HEK293 (cell line): ENCODE measurements at regions not wholly inside any gene's neighbourhood (a gene's known extent, or its start where the extent isn't known, plus 50 kb on each side); places are given as distances from the start of the nearest gene placed in this dataset.

Experiments used
- KLF16 ChIP-seq: fragments of 450-650 bp; formaldehyde crosslinking; IDR thresholded peaks from 2 replicates; pipeline ENCODE4 v1.5.1; 2017; ENCODE audit warnings: missing biosample characterization, missing genetic modification characterization
- OVOL3 ChIP-seq: fragments of 450-650 bp; formaldehyde crosslinking; IDR thresholded peaks from 2 replicates; pipeline ENCODE4 v1.5.1; 2016; ENCODE audit warnings: missing biosample characterization, missing genetic modification characterization
- SCRT2 ChIP-seq: fragments of 450-650 bp; formaldehyde crosslinking; IDR thresholded peaks from 2 replicates; pipeline ENCODE4 v1.5.1; 2016; ENCODE audit warnings: missing biosample characterization, missing genetic modification characterization
- SP7 ChIP-seq: fragments of 450-650 bp; formaldehyde crosslinking; IDR thresholded peaks from 2 replicates; pipeline ENCODE4 v1.5.1; 2016; ENCODE audit warnings: missing biosample characterization, missing genetic modification characterization
- WT1 ChIP-seq: fragments of 450-650 bp; formaldehyde crosslinking; IDR thresholded peaks from 2 replicates; pipeline ENCODE4 v1.5.1; 2016; ENCODE audit warnings: missing biosample characterization, missing genetic modification characterization
- ZBTB20 ChIP-seq: fragments of 450-650 bp; formaldehyde crosslinking; IDR thresholded peaks from 2 replicates; pipeline ENCODE4 v1.5.1; 2016; ENCODE audit warnings: missing biosample characterization, missing genetic modification characterization
- ZIC2 ChIP-seq: fragments of 450-650 bp; formaldehyde crosslinking; IDR thresholded peaks from 2 replicates; pipeline ENCODE4 v1.5.1; 2016; ENCODE audit warnings: missing biosample characterization, missing genetic modification characterization
- ZNF114 ChIP-seq: fragments of 450-650 bp; formaldehyde crosslinking; IDR thresholded peaks from 2 replicates; pipeline ENCODE4 v1.5.0; 2017; ENCODE audit warnings: missing biosample characterization, missing genetic modification characterization
- ZNF2 ChIP-seq: fragments of 450-650 bp; formaldehyde crosslinking; IDR thresholded peaks from 2 replicates; pipeline ENCODE4 v1.5.1; 2016; ENCODE audit warnings: missing biosample characterization, missing genetic modification characterization
- ZNF239 ChIP-seq: fragments of 450-650 bp; formaldehyde crosslinking; IDR thresholded peaks from 2 replicates; pipeline ENCODE4 v1.5.1; 2016; ENCODE audit warnings: missing biosample characterization, missing genetic modification characterization
- ZNF248 ChIP-seq: fragments of 450-650 bp; formaldehyde crosslinking; IDR thresholded peaks from 2 replicates; pipeline ENCODE4 v1.5.1; 2017; ENCODE audit warnings: missing biosample characterization, missing genetic modification characterization
- ZNF335 ChIP-seq: fragments of 450-650 bp; formaldehyde crosslinking; conservative IDR thresholded peaks from 2 replicates; pipeline ENCODE4 v1.5.1; 2016; ENCODE audit warnings: missing biosample characterization, missing genetic modification characterization
- ZNF433 ChIP-seq: fragments of 450-650 bp; formaldehyde crosslinking; IDR thresholded peaks from 2 replicates; pipeline ENCODE4 v1.5.1; 2016; ENCODE audit warnings: missing biosample characterization, missing genetic modification characterization, low read depth
- ZNF48 ChIP-seq: fragments of 450-650 bp; formaldehyde crosslinking; IDR thresholded peaks from 2 replicates; pipeline ENCODE4 v1.5.1; 2016; ENCODE audit warnings: missing biosample characterization, missing genetic modification characterization
- ZNF501 ChIP-seq: fragments of 450-650 bp; formaldehyde crosslinking; IDR thresholded peaks from 2 replicates; pipeline ENCODE4 v1.5.1; 2016; ENCODE audit warnings: missing biosample characterization, missing genetic modification characterization
- ZNF510 ChIP-seq: fragments of 450-650 bp; formaldehyde crosslinking; IDR thresholded peaks from 2 replicates; pipeline ENCODE4 v1.5.1; 2018; ENCODE audit warnings: mild to moderate bottlenecking, missing genetic modification characterization, missing biosample characterization; ENCODE audit not compliant: insufficient replicate concordance
- ZNF529 ChIP-seq: fragments of 450-650 bp; formaldehyde crosslinking; IDR thresholded peaks from 2 replicates; pipeline ENCODE4 v1.5.1; 2017; ENCODE audit warnings: missing genetic modification characterization, missing biosample characterization; ENCODE audit not compliant: insufficient replicate concordance
- ZNF558 ChIP-seq: fragments of 450-650 bp; formaldehyde crosslinking; IDR thresholded peaks from 2 replicates; pipeline ENCODE4 v1.5.1; 2016; ENCODE audit warnings: missing biosample characterization, missing genetic modification characterization
- ZNF600 ChIP-seq: fragments of 450-650 bp; formaldehyde crosslinking; IDR thresholded peaks from 2 replicates; pipeline ENCODE4 v1.5.1; 2016; ENCODE audit warnings: missing biosample characterization, missing genetic modification characterization
- ZNF610 ChIP-seq: fragments of 450-650 bp; formaldehyde crosslinking; IDR thresholded peaks from 2 replicates; pipeline ENCODE4 v1.5.1; 2016; ENCODE audit warnings: missing biosample characterization, missing genetic modification characterization, borderline replicate concordance
- ZNF707 ChIP-seq: fragments of 450-650 bp; formaldehyde crosslinking; IDR thresholded peaks from 2 replicates; pipeline ENCODE4 v1.5.1; 2016; ENCODE audit warnings: missing biosample characterization, missing genetic modification characterization
- ZNF747 ChIP-seq: fragments of 450-650 bp; formaldehyde crosslinking; IDR thresholded peaks from 2 replicates; pipeline ENCODE4 v1.5.1; 2016; ENCODE audit warnings: missing biosample characterization, missing genetic modification characterization
- ZNF791 ChIP-seq: fragments of 450-650 bp; formaldehyde crosslinking; IDR thresholded peaks from 2 replicates; pipeline ENCODE4 v1.5.1; 2016; ENCODE audit warnings: missing biosample characterization, missing genetic modification characterization
- ZNF837 ChIP-seq: fragments of 450-650 bp; formaldehyde crosslinking; IDR thresholded peaks from 2 replicates; pipeline ENCODE4 v1.5.1; 2016; ENCODE audit warnings: missing biosample characterization, missing genetic modification characterization
- TF ChIP-seq, protein P1 (sequence below): fragments of 450-650 bp; formaldehyde crosslinking; IDR thresholded peaks from 2 replicates; pipeline ENCODE4 v1.5.1; 2017; ENCODE audit warnings: missing biosample characterization, missing genetic modification characterization
- TF ChIP-seq, protein P2 (sequence below): fragments of 450-650 bp; formaldehyde crosslinking; conservative IDR thresholded peaks from 2 replicates; pipeline ENCODE4 v1.5.1; 2016; ENCODE audit warnings: low read depth, missing biosample characterization, missing genetic modification characterization
- TF ChIP-seq, protein P3 (sequence below): fragments of 450-650 bp; formaldehyde crosslinking; IDR thresholded peaks from 2 replicates; pipeline ENCODE4 v1.5.1; 2017; ENCODE audit warnings: missing biosample characterization, missing genetic modification characterization
- TF ChIP-seq, protein P4 (sequence below): fragments of 450-650 bp; formaldehyde crosslinking; IDR thresholded peaks from 2 replicates; pipeline ENCODE4 v1.5.1; 2016; ENCODE audit warnings: missing biosample characterization, missing genetic modification characterization
- TF ChIP-seq, protein P5 (sequence below): fragments of 450-650 bp; formaldehyde crosslinking; IDR thresholded peaks from 2 replicates; pipeline ENCODE4 v1.5.1; 2016; ENCODE audit warnings: missing biosample characterization, missing genetic modification characterization
- TF ChIP-seq, protein P6 (sequence below): fragments of 450-650 bp; formaldehyde crosslinking; IDR thresholded peaks from 2 replicates; pipeline ENCODE4 v1.5.1; 2016; ENCODE audit warnings: missing biosample characterization, missing genetic modification characterization
- TF ChIP-seq, protein P7 (sequence below): fragments of 450-650 bp; formaldehyde crosslinking; IDR thresholded peaks from 2 replicates; pipeline ENCODE4 v1.5.1; 2016; ENCODE audit warnings: missing biosample characterization, missing genetic modification characterization

DNA sequence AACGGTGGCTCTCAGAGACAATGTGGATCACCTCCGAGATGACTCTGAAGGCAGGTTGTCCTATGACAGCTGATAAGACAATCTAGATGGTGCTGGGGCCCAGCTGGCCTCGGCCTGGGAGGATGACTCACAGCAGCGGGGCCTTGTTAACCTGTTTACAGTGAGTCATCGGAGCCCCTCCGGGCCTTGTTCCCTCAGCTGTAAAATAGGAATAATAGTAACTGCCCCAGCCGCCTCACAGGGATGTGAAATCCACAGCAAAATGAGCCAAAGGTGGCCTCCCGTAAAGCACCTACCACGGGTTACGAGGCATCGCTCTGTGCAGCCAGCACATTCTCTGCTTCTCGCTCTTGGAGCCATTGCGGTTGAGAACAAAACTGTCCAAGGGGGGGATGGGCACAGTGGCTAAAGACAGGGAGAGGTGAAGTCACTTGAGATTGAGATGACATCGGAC lies 88.6 kb upstream of the RASGRF1 start (continued):
- TF ChIP-seq, protein P1, sequence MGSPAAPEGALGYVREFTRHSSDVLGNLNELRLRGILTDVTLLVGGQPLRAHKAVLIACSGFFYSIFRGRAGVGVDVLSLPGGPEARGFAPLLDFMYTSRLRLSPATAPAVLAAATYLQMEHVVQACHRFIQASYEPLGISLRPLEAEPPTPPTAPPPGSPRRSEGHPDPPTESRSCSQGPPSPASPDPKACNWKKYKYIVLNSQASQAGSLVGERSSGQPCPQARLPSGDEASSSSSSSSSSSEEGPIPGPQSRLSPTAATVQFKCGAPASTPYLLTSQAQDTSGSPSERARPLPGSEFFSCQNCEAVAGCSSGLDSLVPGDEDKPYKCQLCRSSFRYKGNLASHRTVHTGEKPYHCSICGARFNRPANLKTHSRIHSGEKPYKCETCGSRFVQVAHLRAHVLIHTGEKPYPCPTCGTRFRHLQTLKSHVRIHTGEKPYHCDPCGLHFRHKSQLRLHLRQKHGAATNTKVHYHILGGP (tag by site-specific recombination): no peak
- TF ChIP-seq ZNF747: no peak
- TF ChIP-seq ZNF239 (tag by site-specific recombination): no peak
- no peak for TF ChIP-seq ZNF707 (tag by site-specific recombination)
- peak; percentile 41 for TF ChIP-seq ZNF2
- TF ChIP-seq ZIC2 (tag by site-specific recombination): peak; percentile 68
- TF ChIP-seq, protein P2, sequence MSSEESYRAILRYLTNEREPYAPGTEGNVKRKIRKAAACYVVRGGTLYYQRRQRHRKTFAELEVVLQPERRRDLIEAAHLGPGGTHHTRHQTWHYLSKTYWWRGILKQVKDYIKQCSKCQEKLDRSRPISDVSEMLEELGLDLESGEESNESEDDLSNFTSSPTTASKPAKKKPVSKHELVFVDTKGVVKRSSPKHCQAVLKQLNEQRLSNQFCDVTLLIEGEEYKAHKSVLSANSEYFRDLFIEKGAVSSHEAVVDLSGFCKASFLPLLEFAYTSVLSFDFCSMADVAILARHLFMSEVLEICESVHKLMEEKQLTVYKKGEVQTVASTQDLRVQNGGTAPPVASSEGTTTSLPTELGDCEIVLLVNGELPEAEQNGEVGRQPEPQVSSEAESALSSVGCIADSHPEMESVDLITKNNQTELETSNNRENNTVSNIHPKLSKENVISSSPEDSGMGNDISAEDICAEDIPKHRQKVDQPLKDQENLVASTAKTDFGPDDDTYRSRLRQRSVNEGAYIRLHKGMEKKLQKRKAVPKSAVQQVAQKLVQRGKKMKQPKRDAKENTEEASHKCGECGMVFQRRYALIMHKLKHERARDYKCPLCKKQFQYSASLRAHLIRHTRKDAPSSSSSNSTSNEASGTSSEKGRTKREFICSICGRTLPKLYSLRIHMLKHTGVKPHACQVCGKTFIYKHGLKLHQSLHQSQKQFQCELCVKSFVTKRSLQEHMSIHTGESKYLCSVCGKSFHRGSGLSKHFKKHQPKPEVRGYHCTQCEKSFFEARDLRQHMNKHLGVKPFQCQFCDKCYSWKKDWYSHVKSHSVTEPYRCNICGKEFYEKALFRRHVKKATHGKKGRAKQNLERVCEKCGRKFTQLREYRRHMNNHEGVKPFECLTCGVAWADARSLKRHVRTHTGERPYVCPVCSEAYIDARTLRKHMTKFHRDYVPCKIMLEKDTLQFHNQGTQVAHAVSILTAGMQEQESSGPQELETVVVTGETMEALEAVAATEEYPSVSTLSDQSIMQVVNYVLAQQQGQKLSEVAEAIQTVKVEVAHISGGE (tag by site-specific recombination): no peak
- peak; percentile 88 for TF ChIP-seq SP7 (tag by site-specific recombination)
- TF ChIP-seq ZNF510: no peak
- TF ChIP-seq, protein P3, sequence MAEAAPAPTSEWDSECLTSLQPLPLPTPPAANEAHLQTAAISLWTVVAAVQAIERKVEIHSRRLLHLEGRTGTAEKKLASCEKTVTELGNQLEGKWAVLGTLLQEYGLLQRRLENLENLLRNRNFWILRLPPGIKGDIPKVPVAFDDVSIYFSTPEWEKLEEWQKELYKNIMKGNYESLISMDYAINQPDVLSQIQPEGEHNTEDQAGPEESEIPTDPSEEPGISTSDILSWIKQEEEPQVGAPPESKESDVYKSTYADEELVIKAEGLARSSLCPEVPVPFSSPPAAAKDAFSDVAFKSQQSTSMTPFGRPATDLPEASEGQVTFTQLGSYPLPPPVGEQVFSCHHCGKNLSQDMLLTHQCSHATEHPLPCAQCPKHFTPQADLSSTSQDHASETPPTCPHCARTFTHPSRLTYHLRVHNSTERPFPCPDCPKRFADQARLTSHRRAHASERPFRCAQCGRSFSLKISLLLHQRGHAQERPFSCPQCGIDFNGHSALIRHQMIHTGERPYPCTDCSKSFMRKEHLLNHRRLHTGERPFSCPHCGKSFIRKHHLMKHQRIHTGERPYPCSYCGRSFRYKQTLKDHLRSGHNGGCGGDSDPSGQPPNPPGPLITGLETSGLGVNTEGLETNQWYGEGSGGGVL (tag by site-specific recombination): no peak
- no peak for TF ChIP-seq ZNF791 (tag by site-specific recombination)
- no peak for TF ChIP-seq ZNF610 (tag by site-specific recombination)
- peak; percentile 71 for TF ChIP-seq ZNF335 (tag by site-specific recombination)
- no peak; the same call in 1 of the 2 replicates for TF ChIP-seq ZNF501 (tag by site-specific recombination)
- TF ChIP-seq, protein P4, sequence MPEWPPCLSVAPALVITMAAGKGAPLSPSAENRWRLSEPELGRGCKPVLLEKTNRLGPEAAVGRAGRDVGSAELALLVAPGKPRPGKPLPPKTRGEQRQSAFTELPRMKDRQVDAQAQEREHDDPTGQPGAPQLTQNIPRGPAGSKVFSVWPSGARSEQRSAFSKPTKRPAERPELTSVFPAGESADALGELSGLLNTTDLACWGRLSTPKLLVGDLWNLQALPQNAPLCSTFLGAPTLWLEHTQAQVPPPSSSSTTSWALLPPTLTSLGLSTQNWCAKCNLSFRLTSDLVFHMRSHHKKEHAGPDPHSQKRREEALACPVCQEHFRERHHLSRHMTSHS: no peak
- TF ChIP-seq WT1 (tag by site-specific recombination): peak; percentile 54; the same call in 1 of the 2 replicates
- TF ChIP-seq, protein P5, sequence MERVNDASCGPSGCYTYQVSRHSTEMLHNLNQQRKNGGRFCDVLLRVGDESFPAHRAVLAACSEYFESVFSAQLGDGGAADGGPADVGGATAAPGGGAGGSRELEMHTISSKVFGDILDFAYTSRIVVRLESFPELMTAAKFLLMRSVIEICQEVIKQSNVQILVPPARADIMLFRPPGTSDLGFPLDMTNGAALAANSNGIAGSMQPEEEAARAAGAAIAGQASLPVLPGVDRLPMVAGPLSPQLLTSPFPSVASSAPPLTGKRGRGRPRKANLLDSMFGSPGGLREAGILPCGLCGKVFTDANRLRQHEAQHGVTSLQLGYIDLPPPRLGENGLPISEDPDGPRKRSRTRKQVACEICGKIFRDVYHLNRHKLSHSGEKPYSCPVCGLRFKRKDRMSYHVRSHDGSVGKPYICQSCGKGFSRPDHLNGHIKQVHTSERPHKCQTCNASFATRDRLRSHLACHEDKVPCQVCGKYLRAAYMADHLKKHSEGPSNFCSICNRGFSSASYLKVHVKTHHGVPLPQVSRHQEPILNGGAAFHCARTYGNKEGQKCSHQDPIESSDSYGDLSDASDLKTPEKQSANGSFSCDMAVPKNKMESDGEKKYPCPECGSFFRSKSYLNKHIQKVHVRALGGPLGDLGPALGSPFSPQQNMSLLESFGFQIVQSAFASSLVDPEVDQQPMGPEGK (tag by site-specific recombination): peak; percentile 93
- peak; percentile 86 for TF ChIP-seq ZNF600 (tag by site-specific recombination)
- no peak for TF ChIP-seq OVOL3
- no peak for TF ChIP-seq ZNF248 (tag by site-specific recombination)
- TF ChIP-seq ZNF529 (tag by site-specific recombination): no peak
- TF ChIP-seq KLF16 (tag by site-specific recombination): peak; percentile 36; the same call in 1 of the 2 replicates
- TF ChIP-seq ZNF114 (tag by site-specific recombination): no peak
- TF ChIP-seq, protein P6, sequence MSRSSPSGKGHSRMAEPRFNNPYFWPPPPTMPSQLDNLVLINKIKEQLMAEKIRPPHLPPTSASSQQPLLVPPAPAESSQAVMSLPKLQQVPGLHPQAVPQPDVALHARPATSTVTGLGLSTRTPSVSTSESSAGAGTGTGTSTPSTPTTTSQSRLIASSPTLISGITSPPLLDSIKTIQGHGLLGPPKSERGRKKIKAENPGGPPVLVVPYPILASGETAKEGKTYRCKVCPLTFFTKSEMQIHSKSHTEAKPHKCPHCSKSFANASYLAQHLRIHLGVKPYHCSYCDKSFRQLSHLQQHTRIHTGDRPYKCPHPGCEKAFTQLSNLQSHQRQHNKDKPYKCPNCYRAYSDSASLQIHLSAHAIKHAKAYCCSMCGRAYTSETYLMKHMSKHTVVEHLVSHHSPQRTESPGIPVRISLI (tag by site-specific recombination): no peak
- TF ChIP-seq ZNF558 (tag by site-specific recombination): 0 out of 2 replicates have a peak, but pooled peaks have one; percentile 45
- TF ChIP-seq ZBTB20: peak; percentile 28; the same call in 1 of the 2 replicates
- TF ChIP-seq ZNF433 (tag by site-specific recombination): no peak
- no peak for TF ChIP-seq ZNF48
- TF ChIP-seq ZNF837: no peak
- TF ChIP-seq, protein P7, sequence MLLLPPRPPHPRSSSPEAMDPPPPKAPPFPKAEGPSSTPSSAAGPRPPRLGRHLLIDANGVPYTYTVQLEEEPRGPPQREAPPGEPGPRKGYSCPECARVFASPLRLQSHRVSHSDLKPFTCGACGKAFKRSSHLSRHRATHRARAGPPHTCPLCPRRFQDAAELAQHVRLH: no peak
- peak; percentile 74 for TF ChIP-seq SCRT2 (tag by site-specific recombination)
